Transverse colon (tissue), 4 donors: ENCODE measurements at regions not wholly inside any gene's neighbourhood (a gene's known extent, or its start where the extent isn't known, plus 50 kb on each side); places are given as distances from the start of the nearest gene placed in this dataset.
"Not testable (repeated sequence)": the region's sequence is repeated elsewhere in the genome, so short reads cannot be mapped to it uniquely, and the experiment has no call there.

Experiments used
- EP300 ChIP-seq: sonication (generic); formaldehyde crosslinking; IDR thresholded peaks from one replicate; pipeline ENCODE4 v1.6.1; 2017; ENCODE audit warnings: antibody characterized with exemption, low read depth
- POLR2A ChIP-seq: fragments of 450-650 bp; IDR thresholded peaks from one replicate; pipeline ENCODE4 v1.6.1; 2016; ENCODE audit warnings: antibody characterized with exemption, mild to moderate bottlenecking, moderate library complexity
- POLR2AphosphoS5 ChIP-seq, 3 donors: sonication (generic); formaldehyde crosslinking; IDR thresholded peaks; one replicate each; pipeline ENCODE4 v1.6.1; 2016; ENCODE audit warnings: antibody characterized with exemption in 3 of 3
- TF ChIP-seq, protein P1 (sequence below), 5 experiments: fragments of 200-600 bp in 3 of 5; fragments of 450-650 bp in 2 of 5; sonication (generic) in 3 of 5; IDR thresholded peaks; 1 replicate in 2 of 5; 2 replicates in 3 of 5; pipeline ENCODE4 v1.5.1; 2016 to 2017; ENCODE audit warnings: antibody characterized with exemption in 5 of 5, inconsistent platforms in 3 of 5, mild to moderate bottlenecking in 2 of 5, moderate library complexity in 1 of 5

DNA sequence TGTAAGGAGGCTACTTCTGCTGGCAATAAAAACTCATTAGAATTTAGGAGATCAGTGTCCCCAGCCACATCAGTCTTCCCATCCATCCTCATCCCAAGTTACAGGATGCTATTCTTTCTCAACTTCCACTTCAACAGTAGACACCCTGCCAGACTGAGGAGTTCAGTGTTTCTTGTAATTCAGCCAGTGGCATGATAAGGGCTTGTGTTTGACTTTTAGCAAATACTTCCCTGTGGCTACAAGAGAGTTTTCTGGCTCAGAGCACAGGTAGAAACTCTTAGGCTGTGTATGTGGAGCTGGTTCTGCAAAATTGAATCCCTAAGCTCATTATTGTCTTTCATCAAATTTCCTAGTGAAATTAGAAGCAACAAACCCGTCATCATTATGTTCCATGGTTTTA is 401.8 kb upstream of the NDN start:
- not testable (repeated sequence) for TF ChIP-seq POLR2A; EP300; POLR2AphosphoS5 (IDR thresholded peaks at IDR 0.05)
- TF ChIP-seq, protein P1, sequence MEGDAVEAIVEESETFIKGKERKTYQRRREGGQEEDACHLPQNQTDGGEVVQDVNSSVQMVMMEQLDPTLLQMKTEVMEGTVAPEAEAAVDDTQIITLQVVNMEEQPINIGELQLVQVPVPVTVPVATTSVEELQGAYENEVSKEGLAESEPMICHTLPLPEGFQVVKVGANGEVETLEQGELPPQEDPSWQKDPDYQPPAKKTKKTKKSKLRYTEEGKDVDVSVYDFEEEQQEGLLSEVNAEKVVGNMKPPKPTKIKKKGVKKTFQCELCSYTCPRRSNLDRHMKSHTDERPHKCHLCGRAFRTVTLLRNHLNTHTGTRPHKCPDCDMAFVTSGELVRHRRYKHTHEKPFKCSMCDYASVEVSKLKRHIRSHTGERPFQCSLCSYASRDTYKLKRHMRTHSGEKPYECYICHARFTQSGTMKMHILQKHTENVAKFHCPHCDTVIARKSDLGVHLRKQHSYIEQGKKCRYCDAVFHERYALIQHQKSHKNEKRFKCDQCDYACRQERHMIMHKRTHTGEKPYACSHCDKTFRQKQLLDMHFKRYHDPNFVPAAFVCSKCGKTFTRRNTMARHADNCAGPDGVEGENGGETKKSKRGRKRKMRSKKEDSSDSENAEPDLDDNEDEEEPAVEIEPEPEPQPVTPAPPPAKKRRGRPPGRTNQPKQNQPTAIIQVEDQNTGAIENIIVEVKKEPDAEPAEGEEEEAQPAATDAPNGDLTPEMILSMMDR (IDR thresholded peaks at IDR 0.05): not testable (repeated sequence)
